ENCODE measurements at regions not wholly inside any gene's neighbourhood (a gene's known extent, or its start where the extent isn't known, plus 50 kb on each side); places are given as distances from the start of the nearest gene placed in this dataset.

- TF ChIP-seq, protein P1, sequence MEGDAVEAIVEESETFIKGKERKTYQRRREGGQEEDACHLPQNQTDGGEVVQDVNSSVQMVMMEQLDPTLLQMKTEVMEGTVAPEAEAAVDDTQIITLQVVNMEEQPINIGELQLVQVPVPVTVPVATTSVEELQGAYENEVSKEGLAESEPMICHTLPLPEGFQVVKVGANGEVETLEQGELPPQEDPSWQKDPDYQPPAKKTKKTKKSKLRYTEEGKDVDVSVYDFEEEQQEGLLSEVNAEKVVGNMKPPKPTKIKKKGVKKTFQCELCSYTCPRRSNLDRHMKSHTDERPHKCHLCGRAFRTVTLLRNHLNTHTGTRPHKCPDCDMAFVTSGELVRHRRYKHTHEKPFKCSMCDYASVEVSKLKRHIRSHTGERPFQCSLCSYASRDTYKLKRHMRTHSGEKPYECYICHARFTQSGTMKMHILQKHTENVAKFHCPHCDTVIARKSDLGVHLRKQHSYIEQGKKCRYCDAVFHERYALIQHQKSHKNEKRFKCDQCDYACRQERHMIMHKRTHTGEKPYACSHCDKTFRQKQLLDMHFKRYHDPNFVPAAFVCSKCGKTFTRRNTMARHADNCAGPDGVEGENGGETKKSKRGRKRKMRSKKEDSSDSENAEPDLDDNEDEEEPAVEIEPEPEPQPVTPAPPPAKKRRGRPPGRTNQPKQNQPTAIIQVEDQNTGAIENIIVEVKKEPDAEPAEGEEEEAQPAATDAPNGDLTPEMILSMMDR (conservative IDR thresholded peaks at IDR 0.05): no peak
- no peak for TF ChIP-seq ZFX (IDR thresholded peaks at IDR 0.05)
These were observed 188.9 kb upstream of the SYNPR start for GRCh38 chr3:63089007-63089750.
